ENCODE measurements at regions not wholly inside any gene's neighbourhood (a gene's known extent, or its start where the extent isn't known, plus 50 kb on each side); places are given as distances from the start of the nearest gene placed in this dataset.

DNA sequence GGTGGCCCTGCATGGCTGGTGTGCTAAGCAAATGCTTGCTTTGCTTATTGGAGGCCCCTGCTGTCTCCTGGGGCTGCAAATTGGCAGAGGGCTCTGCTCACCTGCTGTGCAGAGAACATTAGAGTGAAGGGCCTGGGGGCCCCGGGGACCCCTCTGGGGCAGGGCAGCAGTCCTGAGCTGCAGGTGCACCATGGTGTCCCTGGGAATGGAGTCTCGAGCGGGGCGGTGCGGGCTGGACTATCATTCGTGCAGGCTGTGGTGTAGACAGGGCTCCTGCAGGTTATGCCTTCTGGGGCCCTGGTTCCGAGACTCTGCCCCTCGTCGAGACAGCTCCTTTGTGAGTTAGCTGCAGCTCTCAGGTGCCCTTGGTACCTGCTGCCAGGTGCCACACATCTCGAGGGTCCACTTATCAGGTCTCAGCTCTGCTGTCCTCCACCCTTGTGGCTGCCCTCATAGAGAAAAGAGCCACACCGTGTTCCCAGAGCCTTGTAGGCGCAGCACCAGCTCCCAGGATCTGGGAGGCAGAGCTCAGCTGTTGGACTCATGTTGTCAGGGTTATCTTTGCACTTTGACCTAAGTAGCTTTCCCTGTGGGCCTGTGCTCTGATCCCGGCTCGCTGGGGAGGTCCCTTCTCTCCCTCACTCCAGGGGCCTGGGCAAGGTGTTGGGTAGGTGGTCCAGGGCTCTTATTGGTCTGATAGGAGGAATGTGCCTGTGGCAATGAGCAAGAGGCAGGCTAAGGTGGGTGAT is 58.0 kb upstream of the ZNF536 start:
- Histone ChIP-seq H3K9me3 (peaks cover 6% of the 10 kb centered on the region; the same call in 1 of the 3 replicates), H3K4me3 (no peak overlapping the region), H3K4me1 (no peaks in the 10 kb centered on the region), H3K27ac (no peak overlapping the region), H3K4me2 (no peak overlapping the region)
- WGBS (ENCODE audit: missing lambda C conversion rate): 24% methylated on average over 14 of the region's 14 CpGs
- ChIA-PET POLR2A (no interaction called here), CTCF (interaction anchor here (1.0 to 1.2 kb wide), 2 partner anchors 9 to 82 kb away, joined by 3 to 6 read pairs; no protein-coding TSS in a partner anchor)
- no peak for TF ChIP-seq EP300 (IDR thresholded peaks at IDR 0.05)
- TF ChIP-seq, protein P1, sequence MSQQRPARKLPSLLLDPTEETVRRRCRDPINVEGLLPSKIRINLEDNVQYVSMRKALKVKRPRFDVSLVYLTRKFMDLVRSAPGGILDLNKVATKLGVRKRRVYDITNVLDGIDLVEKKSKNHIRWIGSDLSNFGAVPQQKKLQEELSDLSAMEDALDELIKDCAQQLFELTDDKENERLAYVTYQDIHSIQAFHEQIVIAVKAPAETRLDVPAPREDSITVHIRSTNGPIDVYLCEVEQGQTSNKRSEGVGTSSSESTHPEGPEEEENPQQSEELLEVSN (IDR thresholded peaks at IDR 0.05; ENCODE audit: borderline replicate concordance, low read depth): no peak
- no peak for TF ChIP-seq TP53 (CRISPR knock-in tag; IDR thresholded peaks at IDR 0.05)
- no peak for TF ChIP-seq NFE2L2 (conservative IDR thresholded peaks at IDR 0.05; ENCODE audit: low read length)
- TF ChIP-seq EHMT2 (IDR thresholded peaks at IDR 0.05; ENCODE audit: low read depth): no peak
- TF ChIP-seq, protein P2, sequence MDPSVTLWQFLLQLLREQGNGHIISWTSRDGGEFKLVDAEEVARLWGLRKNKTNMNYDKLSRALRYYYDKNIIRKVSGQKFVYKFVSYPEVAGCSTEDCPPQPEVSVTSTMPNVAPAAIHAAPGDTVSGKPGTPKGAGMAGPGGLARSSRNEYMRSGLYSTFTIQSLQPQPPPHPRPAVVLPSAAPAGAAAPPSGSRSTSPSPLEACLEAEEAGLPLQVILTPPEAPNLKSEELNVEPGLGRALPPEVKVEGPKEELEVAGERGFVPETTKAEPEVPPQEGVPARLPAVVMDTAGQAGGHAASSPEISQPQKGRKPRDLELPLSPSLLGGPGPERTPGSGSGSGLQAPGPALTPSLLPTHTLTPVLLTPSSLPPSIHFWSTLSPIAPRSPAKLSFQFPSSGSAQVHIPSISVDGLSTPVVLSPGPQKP (IDR thresholded peaks at IDR 0.05; ENCODE audit: low read depth, low read length): no peak
- TF ChIP-seq FOSL2 (IDR thresholded peaks at IDR 0.05): no peak
- TF ChIP-seq FOSL2 (CRISPR knock-in tag; IDR thresholded peaks at IDR 0.05): no peak
- TF ChIP-seq, protein P3, sequence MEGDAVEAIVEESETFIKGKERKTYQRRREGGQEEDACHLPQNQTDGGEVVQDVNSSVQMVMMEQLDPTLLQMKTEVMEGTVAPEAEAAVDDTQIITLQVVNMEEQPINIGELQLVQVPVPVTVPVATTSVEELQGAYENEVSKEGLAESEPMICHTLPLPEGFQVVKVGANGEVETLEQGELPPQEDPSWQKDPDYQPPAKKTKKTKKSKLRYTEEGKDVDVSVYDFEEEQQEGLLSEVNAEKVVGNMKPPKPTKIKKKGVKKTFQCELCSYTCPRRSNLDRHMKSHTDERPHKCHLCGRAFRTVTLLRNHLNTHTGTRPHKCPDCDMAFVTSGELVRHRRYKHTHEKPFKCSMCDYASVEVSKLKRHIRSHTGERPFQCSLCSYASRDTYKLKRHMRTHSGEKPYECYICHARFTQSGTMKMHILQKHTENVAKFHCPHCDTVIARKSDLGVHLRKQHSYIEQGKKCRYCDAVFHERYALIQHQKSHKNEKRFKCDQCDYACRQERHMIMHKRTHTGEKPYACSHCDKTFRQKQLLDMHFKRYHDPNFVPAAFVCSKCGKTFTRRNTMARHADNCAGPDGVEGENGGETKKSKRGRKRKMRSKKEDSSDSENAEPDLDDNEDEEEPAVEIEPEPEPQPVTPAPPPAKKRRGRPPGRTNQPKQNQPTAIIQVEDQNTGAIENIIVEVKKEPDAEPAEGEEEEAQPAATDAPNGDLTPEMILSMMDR (IDR thresholded peaks at IDR 0.05): no peak
- no peak for DNase-seq (ENCODE audit: low read depth in 1 of 2, low spot score in 1 of 2)
- no peak for ATAC-seq
- FAIRE-seq: no peak

DNA sequence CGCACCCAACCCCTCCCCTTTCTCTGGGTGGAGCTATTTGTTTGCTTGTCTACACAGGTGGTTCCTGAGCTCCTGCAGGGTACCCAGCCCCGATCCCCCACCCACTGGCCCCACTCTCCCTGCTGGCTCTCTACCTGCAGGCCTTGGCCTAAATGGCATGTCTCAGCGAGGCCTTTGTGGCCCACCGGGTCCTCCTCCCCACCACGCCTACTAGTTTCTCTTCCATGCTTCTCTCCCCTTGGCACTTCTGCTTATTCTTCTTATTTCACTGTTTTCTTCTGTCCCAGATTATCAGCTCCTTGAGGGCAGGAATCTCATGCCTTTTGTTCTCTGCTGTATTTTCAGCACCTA is 57.4 kb upstream of the ZNF536 start:
- 18% methylated on average over 5 of the region's 5 CpGs for WGBS (ENCODE audit: missing lambda C conversion rate)
- POLR2A ChIA-PET: no interaction called here

DNA sequence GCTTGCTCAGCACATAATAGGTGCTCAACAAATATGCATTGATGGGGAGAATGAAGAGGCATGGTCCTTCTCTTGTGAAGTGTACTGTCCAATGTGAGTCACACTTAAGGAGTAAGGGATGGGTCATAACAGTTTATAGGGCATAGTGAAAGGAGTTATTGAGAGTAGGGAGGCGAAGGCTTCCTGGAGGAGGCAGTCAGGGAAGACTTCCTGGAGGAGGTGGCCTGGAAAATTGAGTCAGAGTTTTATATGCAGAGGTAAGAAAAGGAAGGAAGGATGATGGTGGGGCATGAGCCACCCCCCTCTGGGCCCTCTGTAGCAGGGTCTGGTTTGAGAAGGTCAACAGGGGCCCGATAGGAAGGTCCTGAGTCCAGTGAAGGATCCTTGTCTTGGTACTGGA is 57.0 kb upstream of the ZNF536 start:
- ChIA-PET POLR2A (no interaction called here), CTCF (interaction anchor here (1.2 kb wide), 1 partner anchor 10 kb away, joined by 3 read pairs; no protein-coding TSS in a partner anchor)
- Histone ChIP-seq H3K4me3 (no peak overlapping the region), H3K9me3 (peaks cover 6% of the 10 kb centered on the region; the same call in 1 of the 3 replicates), H3K4me1 (no peaks in the 10 kb centered on the region), H3K4me2 (no peak overlapping the region), H3K27ac (no peak overlapping the region)
- DNase-seq (ENCODE audit: low read depth in 1 of 2, low spot score in 1 of 2): no peak
- no peak for ATAC-seq
- peak; percentile 18 for FAIRE-seq
- WGBS (ENCODE audit: missing lambda C conversion rate): 8% methylated on average over 2 of the region's 2 CpGs
- TF ChIP-seq ZFP36 (IDR thresholded peaks at IDR 0.05; ENCODE audit: borderline replicate concordance, partially characterized antibody) (peak; percentile 63), HEYL (CRISPR knock-in tag; IDR thresholded peaks at IDR 0.05) (no peak)

More for the DNA sequence above, 57.4 kb upstream of the ZNF536 start:
- H3K9me3 ChIP-seq: peaks cover 6% of the 10 kb centered on the region; the same call in 1 of the 3 replicates
- TF ChIP-seq CBX8 (IDR thresholded peaks at IDR 0.05) (no peak), CHD2 (IDR thresholded peaks at IDR 0.05; ENCODE audit: low read length, partially characterized antibody) (no peak), FOSB (CRISPR knock-in tag; IDR thresholded peaks at IDR 0.05) (no peak), ZNF302 (CRISPR knock-in tag; IDR thresholded peaks at IDR 0.05) (no peak), GATA3 (IDR thresholded peaks at IDR 0.05; ENCODE audit: borderline replicate concordance) (no peak)
- TF ChIP-seq, protein P3 (IDR thresholded peaks at IDR 0.05): no peak
- no peak overlapping the region for H3K4me3 ChIP-seq
- H3K4me1 ChIP-seq: no peaks in the 10 kb centered on the region
- no peak for FAIRE-seq
- CTCF ChIA-PET: interaction anchor here (1.2 kb wide), 1 partner anchor 9 kb away, joined by 3 read pairs; no protein-coding TSS in a partner anchor
- DNase-seq (ENCODE audit: low read depth in 1 of 2, low spot score in 1 of 2): no peak
- no peak for ATAC-seq
- no peak overlapping the region for H3K4me2 ChIP-seq
- H3K27ac ChIP-seq: no peak overlapping the region

Data from A549 (cell line).